ENCODE measurements at regions not wholly inside any gene's neighbourhood (a gene's known extent, or its start where the extent isn't known, plus 50 kb on each side); places are given as distances from the start of the nearest gene placed in this dataset.
"Not testable (repeated sequence)": the region's sequence is repeated elsewhere in the genome, so short reads cannot be mapped to it uniquely, and the experiment has no call there.

- no peak for DNase-seq (ENCODE audit: low spot score)
Observed at GRCh38 chr10:71084061-71084817, 128.1 kb upstream of the UNC5B start.

DNA sequence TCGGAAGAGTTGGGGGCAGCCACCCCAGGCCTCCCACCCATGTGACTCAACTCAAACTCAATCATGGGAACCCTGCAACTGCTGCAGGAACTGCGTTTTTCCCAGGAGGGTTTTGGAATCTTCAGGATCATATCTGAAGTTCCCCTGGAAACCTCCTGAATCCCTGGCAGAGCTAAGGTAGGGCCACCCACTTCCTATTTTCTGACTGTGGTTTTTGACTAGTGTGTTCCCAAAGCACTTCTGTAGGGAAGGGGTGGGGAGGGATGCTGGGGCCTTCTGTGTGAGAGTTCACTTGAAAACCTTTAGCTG, 127.6 kb upstream of the UNC5B start:
- DNase-seq (ENCODE audit: low spot score) = no peak

DNA sequence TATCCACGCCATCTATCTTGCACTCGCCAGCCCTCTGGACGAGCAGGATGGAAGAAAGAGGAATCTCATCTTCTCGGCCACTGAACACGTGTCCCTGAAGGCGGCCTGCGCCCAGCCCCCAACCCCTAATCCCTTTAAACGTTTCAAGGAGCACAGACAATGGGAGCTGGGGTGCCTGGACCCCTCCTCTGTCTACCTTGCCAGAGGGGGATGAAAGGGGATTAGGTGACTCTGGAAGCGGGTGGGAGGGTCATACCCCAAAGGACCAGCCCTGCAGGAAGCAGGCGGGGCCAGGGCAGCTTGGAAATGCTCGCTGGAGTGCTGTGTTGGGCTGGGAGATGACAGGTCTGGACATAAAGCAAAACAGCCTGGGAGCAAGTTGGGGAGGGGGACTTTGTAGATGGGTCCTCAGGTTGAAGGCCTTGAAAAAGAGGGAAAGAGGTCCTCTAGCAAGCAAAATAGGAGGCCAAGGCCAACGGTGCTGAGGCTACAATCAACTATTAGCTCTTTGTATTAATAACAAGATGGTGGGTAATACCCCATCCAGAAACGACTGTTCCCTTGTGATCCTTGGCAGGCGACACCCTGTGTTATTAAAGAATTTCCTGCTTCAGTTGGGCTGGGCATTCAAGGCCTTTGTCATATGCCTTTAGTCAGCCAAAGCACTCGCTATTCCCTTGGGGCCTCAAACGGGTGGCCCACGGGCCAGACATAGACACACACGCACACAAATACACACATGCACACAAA, 126.5 kb upstream of the UNC5B start:
- no peak for DNase-seq (ENCODE audit: low spot score)

DNA sequence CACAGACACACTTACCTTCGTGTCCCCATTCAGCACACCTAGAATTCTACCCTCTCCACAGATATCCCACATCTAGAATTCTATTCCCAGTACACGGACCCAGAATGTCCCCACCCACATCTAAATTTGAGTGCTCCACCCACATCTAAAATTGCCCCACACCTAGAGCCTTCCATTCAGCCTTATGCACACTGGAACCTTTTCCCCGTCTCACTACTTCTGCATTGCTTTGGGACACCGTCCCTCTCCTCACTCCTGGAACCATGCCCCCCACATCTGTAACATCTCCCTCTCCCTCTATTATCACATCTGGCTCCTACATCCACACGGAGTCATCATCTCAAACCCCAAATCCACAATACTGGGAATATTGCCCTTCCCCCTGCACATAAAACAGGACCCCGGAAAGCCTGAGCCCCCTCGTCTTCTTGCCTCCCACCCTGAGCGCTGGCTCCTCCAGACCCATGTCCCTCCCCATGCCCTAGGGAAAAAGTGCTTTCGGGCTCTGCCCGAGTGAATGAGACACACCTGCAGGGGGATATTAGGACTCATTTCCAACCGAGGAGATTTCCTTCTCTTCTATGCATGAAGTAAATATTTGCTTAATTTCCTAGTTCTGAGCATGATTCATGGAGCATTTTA, 125.8 kb upstream of the UNC5B start:
- DNase-seq (ENCODE audit: low spot score) = no peak

- no peak for DNase-seq (ENCODE audit: low spot score)
Observed at GRCh38 chr10:71087622-71088021, 124.7 kb upstream of the UNC5B start.

GRCh38 chr10:71088054-71088453, 124.3 kb upstream of the UNC5B start:
- DNase-seq (ENCODE audit: low spot score) = no peak

GRCh38 chr10:71088578-71088977, 123.8 kb upstream of the UNC5B start:
- not testable (repeated sequence) for DNase-seq (ENCODE audit: low spot score)

DNA sequence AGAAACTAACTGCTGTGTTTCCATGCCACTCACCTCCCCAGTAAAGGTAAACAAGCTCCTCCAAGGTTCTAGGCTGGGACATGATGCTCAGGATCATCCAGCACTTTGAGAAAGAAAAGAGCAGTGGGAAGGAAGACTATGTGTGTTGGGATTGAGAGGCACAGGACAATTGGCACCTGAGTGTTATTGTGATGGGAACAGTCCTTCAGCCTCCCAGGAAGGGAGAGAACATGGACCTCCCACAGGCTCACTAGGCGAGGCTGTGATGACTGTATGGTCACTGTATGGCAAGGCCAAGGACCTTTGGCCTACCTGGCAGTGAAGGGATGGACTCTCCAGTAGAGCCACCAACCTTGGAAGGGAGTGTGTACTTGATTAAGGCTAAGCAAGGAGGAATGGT, 123.2 kb upstream of the UNC5B start:
- no peak for DNase-seq (ENCODE audit: low spot score)

DNA sequence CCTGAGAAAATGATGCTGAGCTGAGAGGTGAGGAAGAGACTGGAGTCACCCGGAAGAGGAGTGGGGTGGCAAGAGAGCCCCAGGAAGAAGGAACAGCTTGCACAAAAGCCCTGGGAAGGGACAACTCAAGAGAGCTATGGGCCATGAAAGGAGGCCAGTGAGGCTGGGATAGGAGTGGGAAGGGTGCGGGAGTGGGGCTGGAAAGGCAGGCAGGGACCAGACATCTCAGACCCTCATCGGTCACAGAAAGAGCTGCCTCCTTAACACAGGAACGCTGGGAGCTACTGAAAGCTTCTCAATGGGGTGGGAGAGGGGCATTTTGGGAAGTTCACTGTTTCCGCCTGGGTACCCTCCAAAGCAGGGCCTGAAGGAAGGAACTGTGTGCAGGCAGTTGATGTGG, 122.0 kb upstream of the UNC5B start:
- no peak for DNase-seq (ENCODE audit: low spot score)

DNA sequence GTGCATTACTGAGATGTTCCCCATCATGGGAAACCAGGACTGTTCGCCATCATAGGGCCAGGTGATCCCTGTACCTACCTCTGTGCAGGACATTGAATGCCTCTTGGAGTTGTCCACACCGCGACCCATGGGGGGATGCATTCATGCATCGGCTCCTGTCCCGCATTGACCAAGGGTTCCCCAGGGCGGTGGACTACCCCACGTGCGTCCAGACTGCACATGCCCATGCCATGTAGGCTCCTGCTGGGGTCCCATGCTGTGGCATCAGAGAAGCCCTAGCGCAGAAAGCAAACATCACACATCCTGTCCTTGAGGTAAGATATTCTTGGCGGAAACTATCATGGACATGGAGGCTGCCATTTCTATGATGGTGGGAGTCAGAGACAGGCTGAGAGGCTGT, 121.6 kb upstream of the UNC5B start:
- no peak for DNase-seq (ENCODE audit: low spot score)

GRCh38 chr10:71092812-71093401, 119.5 kb upstream of the UNC5B start:
- DNase-seq (ENCODE audit: low spot score) = no peak

- DNase-seq (ENCODE audit: low spot score) = no peak
Observed at GRCh38 chr10:71093531-71093930, 118.8 kb upstream of the UNC5B start.

- no peak for DNase-seq (ENCODE audit: low spot score)
Observed at GRCh38 chr10:71094712-71095390, 117.5 kb upstream of the UNC5B start.

- no peak for DNase-seq (ENCODE audit: low spot score)
Observed at GRCh38 chr10:71099731-71100361, 112.5 kb upstream of the UNC5B start.

DNA sequence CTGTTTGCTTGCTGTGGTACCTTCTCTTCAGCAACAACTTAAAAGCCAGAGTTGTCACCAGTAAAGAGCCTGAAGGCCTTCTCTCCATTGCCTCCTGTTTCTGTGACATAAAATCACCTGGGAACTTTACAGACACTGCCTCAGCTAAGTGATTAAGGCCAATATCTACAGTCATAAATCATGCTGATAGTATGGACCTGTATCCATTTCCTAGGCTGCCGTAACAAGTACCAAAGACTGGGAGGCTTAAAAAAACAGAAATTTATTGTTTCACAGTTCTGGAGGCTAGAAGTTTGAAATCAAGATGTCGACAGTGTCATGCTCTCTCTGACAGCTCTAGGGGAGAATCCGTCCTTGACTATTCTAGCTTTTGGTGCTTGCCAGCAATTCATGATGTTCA, 108.4 kb upstream of the UNC5B start:
- no peak for DNase-seq (ENCODE audit: low spot score)

- not testable (repeated sequence) for DNase-seq (ENCODE audit: low spot score)
Observed at GRCh38 chr10:71106151-71106550, 106.2 kb upstream of the UNC5B start.

DNA sequence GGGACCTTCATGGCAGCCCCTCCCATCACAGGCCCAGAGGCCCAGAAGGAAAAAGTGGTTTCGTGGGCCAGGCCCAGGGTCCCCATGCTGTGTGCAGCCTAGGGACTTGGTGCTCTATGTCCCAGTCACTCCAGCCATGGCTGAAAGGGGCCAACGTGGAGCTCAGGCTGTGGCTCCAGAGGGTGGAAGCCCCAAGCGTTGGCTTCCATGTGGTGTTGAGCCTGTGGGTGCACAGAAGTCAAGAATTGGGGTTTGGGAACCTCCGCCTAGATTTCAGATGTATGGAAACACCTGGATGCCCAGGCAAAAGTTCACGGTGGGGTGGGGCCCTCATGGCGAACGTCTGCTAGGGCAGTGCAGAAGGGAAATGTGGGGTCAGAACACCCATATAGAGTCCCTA, 105.3 kb upstream of the UNC5B start:
- not testable (repeated sequence) for DNase-seq (ENCODE audit: low spot score)

DNA sequence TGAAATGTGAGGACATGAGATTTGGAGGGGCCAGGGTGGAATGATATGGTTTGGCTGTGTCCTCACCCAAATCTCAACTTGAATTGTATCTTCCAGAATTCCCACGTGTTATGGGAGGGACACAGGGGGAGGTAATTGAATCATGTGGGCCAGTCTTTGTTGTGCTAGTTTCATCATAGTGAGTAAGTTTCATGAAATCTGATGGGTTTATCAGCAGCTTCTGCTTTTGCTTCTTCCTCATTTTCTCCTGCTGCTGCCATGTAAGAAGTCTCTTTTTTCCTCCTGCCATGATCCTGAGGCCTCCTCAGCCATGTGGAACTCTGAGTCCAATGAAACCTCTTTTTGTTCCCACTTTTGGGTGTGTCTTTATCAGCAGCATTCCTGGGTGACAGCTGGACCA, 104.3 kb upstream of the UNC5B start:
- not testable (repeated sequence) for DNase-seq (ENCODE audit: low spot score)

DNA sequence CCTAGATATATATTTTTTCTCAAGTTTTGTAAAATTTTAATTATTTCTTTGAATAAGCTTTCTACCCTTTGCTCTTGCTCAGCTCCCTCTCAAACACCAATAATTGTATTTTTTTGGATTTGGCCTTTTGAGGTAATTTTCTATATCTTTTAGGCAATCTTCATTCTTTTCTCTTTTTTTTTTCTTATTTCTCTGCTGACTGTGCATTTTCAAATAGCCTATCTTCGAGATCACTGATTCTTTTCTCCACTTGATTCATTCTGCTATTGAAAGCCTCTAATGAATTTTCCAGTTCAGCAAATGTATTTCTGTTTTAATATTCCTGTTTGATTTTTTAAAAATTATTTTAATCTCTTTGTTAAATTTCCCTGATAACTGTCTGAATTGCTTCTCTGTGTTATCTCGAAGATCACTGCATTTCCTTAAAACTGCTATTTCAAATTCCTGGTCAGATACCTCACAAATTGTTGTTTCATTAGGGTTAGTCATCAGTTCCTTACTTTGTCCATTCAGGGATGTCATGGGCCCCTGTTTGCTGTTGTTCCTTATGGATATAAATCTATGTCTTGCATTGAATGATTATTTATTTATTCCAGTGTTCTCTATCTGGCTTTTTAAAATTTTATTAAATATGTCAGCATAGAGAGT, 100.1 kb upstream of the UNC5B start:
- no peak for DNase-seq (ENCODE audit: low spot score)

DNA sequence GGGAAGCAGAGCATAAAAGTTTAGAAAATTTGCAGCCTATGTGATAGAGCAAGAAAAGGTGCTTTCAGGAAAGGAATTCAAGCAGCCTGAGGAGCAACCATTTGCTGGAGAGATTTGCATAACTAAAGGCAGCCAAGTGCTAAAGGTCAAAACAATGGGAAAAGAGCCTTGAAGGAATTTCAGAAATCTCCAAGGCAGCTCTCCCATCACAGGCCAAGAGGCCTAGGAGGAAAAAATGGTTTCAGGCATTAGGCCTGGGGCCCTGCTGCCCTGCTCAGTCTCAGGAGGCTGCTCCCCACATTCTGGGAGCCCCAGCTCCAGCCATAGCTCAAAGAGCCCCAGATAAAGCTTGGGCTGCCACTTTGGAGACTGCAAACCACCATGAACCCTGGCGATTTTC, 95.9 kb upstream of the UNC5B start:
- DNase-seq (ENCODE audit: low spot score) = no peak

GRCh38 chr10:71117589-71117988, 94.8 kb upstream of the UNC5B start:
- DNase-seq (ENCODE audit: low spot score) = not testable (repeated sequence)
